CD4-positive, alpha-beta T cell treated with Interleukin-4 for 1 hour (primary cell): ENCODE measurements at regions not wholly inside any gene's neighbourhood (a gene's known extent, or its start where the extent isn't known, plus 50 kb on each side); places are given as distances from the start of the nearest gene placed in this dataset.
"Not testable (repeated sequence)": the region's sequence is repeated elsewhere in the genome, so short reads cannot be mapped to it uniquely, and the experiment has no call there.

Experiments used
- DNase-seq, 2 donors: peaks; one replicate each; pipeline ENCODE4 v3.0.0-alpha.2; 2020 to 2022

DNA sequence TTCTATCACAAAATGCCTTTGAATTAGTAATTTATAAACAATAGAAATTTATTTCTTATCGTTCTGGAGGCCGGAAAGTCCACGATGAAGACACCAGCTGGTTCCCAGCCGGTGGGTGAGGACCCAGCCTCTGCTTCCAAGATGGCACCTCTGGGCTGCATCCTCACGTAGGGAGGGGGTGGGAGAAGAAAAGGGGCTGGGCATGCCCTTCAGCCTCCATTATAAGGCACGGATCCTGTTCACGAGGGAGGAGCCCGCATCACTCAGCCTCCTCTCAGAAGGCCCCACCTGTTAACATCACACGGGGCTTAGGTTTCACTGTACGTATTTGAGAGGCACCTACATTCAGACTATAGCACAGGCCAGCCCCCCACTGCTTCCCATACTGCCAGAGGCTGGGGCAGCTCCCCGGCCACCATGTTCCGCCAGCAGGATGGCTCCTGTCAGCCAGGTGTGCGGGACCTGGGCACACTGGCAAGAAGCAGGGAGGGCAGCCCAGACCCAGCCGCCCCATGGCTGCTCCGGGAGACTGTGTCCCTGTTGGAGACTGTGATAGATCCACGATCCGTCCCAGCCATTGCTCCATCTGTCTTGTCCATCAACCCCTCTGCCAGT, 131.6 kb downstream of the SOX1 start:
- no peak for DNase-seq

GRCh38 chr13:112200200-112200599, 133.3 kb downstream of the SOX1 start:
- no peak for DNase-seq

DNA sequence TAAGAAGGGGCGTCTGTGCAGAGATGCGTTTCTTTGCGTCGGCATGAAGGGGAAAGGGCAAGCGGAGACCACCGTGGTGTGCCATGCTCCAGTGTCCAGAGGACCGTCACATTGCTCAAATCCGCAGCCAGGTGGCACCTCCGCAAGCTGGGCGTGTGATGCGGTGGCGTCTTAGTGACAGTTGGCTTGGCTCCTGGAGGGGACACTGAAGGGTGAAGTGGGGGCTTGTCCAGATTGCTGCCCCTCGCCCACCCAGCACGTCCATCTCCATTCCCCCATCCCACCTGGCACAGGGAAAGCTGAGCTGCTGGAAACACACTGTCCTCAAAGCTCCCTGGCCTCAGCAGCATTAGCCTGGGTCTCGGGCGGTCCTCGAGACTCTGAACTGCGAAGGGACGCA, 135.3 kb downstream of the SOX1 start:
- no peak for DNase-seq

DNA sequence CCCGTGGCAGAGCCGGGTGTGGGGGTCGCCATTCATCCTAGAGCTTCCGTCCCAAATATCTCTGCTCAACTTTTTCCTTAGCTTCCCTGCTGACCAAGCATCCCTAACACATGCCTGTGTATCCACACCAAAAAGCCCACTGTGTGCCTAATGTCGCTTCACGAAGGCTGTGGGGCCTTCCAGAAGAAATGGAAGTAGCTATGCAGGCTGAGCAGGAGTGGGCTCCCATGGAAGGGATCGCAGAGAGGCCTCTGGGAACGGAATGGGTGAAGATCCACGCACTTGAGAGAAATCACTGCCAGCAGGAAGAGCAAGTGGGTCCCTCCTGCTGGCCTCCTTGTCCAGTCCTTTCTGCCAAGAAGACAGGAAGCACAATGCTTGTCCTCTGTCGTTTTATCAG, 136.0 kb downstream of the SOX1 start:
- DNase-seq = no peak

DNA sequence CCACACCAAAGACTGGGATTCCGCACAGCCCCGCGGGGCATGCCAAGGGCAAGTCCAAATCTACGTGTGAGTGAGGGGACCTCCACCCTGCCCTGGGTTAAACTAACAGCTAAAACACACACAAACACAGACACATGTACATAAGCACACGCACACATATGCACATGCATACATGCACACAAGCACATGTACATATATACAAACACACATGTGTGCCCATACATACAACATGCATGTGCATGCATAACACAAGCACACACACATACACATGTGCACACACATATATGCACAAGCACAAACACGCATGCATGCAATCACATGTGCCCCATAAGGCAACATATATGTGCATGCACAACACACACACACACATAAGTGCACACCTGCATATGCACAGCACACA, 136.7 kb downstream of the SOX1 start:
- no peak for DNase-seq

DNA sequence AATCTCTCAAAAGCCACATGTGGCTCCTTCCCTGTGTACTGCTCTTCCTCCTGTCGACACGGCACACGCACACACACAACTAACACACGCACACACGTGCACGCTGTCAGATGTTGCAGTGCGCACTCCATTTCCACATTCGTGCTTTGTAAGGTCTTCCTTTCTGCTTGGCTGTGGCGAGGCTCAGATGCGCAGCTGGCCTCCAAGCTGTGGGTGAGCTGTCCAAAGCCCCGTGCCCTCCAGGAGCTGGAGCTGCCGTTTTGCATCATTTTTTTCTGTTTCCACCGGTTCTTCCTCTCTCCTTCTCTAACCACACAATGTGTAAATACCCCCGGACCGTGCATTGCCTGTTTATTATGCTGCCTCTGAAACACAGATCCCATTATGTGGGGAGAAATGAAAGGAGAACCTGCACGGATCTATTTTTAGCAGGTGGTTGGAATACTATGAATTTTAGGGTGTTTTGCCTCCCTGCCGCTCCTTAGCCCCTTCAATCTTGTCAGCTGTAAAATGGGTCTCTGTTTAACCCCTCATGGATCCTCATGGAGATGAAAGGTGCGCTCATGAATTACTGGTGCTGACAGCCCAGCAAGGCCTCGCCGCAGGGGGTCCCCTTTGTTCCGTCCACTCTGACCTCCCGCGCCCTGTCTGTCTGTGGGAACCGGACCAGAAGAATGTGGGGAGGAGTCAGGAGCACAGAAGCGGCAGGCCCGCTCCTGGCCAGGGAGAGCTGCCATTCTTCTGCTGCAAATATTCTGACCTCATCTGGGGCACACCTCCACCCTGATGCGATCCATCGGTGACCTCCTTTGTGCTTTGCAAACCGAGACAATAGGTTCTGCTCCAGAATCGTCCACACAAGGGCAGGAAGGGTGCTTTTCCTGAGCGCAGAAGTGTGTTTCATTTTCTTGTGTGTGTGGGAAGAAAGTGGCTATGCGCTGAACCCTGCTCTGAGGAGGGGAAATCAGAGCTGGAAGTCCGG, 137.7 kb downstream of the SOX1 start:
- no peak for DNase-seq

- no peak for DNase-seq
These were observed 139.0 kb downstream of the SOX1 start for GRCh38 chr13:112205990-112206389.

GRCh38 chr13:112207129-112207528, 140.2 kb downstream of the SOX1 start:
- no peak for DNase-seq

DNA sequence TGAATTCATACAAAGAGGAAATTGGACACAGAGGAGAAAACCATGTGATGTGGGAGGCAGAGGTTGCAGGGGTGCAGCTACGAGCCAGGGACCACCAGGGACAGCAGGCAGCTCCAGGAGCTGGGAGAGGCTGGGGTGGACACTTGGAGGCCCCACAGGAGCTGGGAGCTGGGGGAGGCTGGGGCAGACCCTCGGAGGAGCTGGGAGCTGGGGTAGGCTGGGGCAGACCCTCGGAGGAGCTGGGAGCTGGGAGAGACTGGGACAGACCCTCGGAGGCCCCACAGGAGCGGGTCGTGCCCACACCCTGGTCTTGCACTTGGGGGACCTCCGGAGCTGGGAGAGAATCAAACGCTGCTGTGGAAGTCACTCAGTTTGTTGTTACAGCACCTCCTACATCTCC, 141.7 kb downstream of the SOX1 start:
- DNase-seq = no peak

DNA sequence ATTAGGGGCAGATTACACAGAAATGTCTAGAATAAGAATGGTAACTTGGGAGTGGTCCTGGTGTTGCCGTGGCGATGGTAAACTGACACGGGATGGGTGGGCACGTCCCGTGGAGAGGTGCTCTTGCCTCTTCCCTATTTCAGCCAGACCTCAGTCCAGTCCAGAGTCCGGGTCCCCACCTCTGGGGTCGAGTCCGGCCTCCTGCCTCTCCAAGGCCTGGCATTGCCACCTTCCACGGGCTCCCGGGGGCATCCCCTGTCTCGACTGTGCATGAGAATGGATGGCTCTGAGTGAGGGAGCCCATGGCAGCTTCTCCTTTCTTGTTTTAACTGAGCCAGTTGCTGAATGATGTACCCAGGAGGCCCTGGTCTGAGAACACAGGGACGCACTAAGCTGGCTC, 142.3 kb downstream of the SOX1 start:
- DNase-seq = no peak

GRCh38 chr13:112209711-112210110, 142.8 kb downstream of the SOX1 start:
- no peak for DNase-seq

- no peak for DNase-seq
These were observed 143.4 kb downstream of the SOX1 start for GRCh38 chr13:112210371-112210770.

- DNase-seq = no peak
These were observed 145.6 kb downstream of the SOX1 start for GRCh38 chr13:112212533-112212932.

DNA sequence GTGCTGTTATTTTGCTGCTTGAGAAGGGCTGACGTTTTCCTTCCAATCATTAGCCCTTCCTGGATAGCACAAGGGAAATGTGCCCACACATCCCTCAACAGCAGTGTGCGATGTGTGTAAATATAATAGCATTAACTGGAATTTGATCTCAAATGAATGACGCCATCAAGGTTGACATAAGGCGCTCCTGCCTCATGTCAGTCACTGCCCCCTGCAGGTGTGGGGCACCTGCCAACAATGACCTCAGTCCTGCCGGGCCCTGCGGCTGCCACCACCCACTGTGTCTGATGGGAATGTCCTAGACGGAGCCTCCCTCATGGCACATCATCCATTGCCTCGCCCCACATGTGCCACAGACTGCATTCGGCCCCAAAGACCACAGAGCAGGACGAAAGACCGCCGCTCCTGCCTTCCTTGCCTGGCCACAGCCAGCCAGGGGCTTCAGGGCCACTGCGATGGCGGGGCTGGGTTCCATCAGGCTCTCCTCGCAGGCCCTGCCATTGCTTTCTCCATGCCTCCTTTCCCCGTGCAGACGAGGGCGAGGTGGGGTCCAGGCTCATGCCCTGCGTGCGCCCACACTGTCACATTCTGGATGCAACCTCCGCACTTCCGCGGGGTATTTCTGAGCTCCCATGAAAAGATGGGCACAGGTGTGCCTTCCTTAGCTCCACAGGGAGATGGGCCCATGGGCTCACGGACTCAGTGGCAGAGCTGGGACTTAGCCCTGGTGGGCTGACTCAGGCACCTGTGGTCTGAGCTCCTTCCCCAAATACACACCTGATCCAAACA, 146.7 kb downstream of the SOX1 start:
- no peak for DNase-seq

DNA sequence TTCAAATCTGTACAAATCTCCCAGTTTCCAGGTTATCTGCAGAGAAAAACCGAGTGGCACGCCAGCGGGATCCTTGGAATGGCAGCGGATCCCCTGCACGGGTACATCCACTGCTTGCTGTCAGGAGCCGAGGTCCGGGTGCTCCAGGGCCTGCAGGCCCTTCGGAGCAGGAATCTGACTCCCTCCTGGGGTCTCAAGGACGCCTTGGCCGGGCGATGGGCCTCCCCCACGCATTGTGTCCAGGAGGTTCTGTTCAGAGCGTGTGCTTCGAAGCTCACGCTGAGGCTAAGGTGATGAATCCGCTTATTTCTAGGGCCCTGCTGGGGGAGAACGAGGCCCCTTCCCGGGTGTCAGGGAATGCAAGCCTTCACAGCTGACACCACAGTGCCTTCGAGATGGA, 148.9 kb downstream of the SOX1 start:
- DNase-seq = no peak

- DNase-seq = no peak
These were observed 150.5 kb downstream of the SOX1 start for GRCh38 chr13:112217431-112217830.

- DNase-seq = no peak
These were observed 151.5 kb downstream of the SOX1 start for GRCh38 chr13:112218416-112218815.

- no peak for DNase-seq
These were observed 152.8 kb downstream of the SOX1 start for GRCh38 chr13:112219740-112220139.

- no peak for DNase-seq
These were observed 153.4 kb downstream of the SOX1 start for GRCh38 chr13:112220296-112220875.

DNA sequence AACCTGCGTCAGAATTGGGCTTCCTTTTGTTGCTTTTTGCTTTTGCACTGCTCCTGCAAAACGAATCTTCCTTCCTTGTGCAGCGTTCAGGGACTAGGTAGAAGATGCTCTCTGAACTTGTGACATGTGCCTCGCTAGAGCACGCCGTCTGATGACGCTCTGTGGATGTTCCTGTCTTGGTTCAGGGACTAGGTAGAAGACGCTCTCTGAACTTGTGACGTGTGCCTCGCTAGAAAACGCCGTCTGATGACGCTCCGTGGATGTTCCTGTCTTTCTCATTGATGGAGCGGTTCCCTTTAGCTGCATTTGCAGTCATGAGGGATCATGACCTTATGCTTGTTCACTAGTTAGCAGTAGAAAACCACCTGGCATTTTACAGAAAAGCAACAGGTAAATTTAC, 154.0 kb downstream of the SOX1 start:
- no peak for DNase-seq

- DNase-seq = no peak
These were observed 153.2 kb upstream of the SPACA7 start for GRCh38 chr13:112222971-112223370.

- DNase-seq = not testable (repeated sequence)
These were observed 152.2 kb upstream of the SPACA7 start for GRCh38 chr13:112223929-112224328.

GRCh38 chr13:112225429-112226090, 150.6 kb upstream of the SPACA7 start:
- DNase-seq = no peak
